Activated CD4-positive, alpha-beta T cell treated with anti-CD3 and anti-CD28 coated beads, Interleukin-2, amount 50 U/mL, for 48 hours (primary cell): ENCODE measurements at regions not wholly inside any gene's neighbourhood (a gene's known extent, or its start where the extent isn't known, plus 50 kb on each side); places are given as distances from the start of the nearest gene placed in this dataset.
"Not testable (repeated sequence)": the region's sequence is repeated elsewhere in the genome, so short reads cannot be mapped to it uniquely, and the experiment has no call there.

Source experiments
- DNase-seq, 2 experiments: peaks; one replicate each; pipeline ENCODE4 v3.0.0-alpha.2; 2020

DNA sequence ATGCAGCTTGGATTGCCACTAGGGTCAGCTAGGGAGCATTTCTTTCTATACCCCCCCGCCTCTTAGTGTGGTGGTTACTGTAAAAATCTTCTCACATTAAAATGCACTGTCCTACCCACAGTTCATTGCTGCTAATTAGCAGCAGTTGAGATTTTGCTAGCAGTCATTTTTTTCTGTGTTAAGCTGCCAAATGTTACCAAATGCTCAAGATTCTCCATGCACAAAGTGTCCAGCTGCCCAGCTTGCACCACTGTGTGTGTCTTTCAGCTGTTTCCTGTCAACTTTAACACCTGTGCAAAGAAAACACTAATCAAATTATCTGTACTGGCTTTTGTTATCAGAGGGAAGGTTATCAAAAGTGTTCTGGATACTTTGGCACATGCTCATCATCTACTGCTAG lies 679.3 kb downstream of the NR4A2 start:
- DNase-seq, result no peak

DNA sequence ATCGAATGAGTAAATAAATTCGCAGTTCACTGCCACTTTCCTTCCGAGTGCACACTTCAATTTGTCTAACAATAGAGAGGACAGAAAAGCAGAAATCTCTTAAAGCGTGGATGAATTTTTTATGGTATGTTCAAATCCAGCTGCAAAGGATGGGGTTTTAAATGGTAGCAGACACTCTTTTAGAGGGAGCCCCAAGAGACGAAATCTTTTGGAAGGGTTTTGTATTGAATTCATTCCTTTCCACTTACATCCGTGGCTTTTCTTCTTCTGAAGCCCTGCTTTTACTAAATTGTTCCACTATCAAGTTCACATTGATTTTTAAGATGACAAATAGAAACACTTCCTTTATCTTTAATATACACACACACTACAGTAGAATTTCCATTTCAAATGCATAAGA lies 680.7 kb downstream of the NR4A2 start:
- DNase-seq, result no peak

DNA sequence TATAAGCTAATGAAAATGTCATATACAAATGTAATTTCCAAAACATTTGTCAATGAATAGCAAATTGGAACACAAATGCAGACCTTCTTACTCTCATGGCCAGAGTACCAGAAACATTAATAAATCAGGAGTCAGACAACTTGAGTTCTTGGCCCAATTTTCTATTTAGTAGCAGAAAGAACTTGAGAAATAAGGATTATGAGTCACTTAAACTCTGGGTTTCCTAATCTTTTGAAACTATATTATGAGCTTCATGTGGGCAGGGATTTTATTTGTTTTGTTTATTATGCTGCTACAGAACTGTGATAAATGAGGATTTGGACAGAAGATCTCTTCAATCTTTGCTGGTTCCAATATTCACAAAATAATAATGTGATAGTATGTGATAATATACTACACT lies 686.7 kb downstream of the NR4A2 start:
- DNase-seq, result no peak

DNA sequence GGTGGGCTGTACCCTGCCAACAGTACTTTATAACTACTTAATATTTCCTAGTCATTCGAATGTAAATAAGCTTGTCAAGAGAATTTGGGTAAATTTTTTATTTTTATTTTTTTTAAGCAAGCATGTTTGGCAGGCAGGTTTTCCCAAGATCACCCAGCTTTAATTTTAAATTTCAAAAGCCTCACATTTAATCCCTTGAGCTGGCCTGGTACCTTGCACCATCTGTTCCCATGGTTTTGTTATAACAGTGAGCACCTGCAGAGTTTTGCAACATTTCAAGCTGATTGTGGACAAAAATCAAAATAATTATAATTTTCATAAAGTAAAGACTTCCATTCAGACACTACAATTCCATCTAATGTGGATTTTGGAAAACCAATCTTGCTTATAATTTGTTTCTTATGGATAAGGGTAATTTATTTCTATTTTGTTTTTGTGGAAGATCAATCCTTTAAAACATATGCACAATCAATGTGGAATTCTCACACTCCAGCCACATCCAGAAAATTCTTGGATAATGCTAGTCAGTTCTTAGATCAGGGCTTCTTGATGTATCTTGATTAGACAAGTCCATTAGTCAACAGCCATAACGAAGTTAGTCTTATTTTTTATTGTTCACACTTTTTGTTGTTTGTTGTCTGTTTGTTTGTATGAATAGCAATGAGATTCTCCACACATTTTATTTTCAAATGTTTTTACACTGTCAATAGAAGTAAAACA lies 689.3 kb downstream of the NR4A2 start:
- no peak for DNase-seq

DNA sequence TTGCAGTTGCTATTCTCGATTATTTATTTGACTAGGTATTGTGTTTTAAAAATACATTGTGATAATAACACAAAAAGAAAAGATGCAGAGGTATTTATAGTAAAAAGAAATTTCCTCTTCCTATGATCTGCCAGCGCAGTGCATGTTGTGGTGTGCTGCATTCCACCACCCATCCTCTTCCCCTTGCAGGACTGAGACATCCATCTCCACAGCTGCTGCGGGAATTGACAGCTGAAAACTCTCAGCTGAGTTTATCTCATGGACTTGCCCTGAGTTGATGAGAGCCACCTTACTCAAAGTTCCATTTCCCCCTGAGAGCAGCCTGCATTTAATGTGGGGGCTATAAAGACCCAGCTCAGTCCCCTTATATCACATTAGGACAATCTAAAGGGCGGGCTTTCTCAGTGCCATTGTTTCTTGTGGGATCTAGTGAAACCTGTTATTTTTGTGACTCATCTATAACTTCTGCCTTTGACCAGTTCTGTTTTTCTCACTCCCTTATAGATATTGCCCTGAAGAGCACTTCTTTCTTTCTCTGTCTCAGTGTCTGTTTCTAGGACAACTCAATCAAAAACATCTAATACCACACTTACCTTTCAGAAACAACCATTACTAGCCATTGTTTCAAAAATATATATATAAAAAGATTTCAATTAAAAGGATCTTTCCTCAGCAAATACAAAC lies 698.5 kb downstream of the NR4A2 start:
- DNase-seq, result no peak

DNA sequence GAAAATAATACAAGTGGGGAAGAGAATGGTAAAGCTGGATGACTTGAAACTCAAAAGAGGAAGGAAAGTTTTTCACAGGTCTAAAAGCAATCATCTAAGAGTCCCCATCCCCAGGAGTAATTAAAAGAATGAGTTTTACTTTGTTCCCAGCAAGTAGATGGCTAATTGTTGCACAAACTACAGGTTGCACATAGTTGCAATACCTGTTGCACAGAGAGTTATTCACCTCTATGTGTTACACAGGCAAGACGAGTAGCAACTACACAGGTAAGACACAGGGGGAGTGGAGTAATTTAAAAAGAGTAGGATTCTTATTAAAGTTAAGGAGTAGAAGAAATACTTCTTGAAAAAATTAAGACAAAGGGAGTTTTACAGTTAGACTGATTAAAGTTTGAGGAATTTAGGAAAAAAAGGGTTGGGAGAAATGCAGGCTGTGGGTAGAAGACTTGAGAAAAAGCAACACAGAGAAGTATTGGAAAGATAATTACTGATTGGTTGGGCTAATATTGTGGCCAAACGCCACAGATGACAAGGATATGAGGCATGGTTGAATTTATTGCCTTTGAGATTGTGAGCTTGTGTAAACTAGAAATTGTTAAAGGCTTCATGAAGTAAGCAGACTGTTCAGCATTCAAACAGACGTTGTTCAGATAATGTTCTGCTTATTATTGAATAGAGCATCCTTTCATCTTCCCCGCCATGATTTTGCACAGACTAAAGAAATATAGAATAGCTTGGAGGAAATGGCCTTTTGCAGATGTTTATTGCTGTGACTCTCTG lies 699.3 kb downstream of the NR4A2 start:
- DNase-seq, result no peak

DNA sequence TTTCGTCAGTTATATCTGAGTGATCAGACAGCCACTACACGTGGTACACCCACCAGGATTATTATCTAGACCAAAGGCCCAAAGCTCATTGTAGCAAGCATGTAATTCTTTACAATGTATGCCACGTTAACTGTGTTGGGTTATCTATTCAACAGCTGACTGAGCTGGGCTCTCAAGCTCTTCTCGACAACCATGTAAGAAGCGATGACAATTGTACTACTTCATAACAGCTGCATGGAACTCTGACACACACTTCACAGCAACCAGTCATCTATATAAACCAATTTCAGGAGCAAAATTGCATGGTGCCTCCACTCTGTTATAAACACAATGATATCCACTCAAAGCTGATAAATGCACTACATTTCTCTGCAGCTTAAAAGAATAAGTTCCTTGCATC lies 701.8 kb downstream of the NR4A2 start:
- no peak for DNase-seq

DNA sequence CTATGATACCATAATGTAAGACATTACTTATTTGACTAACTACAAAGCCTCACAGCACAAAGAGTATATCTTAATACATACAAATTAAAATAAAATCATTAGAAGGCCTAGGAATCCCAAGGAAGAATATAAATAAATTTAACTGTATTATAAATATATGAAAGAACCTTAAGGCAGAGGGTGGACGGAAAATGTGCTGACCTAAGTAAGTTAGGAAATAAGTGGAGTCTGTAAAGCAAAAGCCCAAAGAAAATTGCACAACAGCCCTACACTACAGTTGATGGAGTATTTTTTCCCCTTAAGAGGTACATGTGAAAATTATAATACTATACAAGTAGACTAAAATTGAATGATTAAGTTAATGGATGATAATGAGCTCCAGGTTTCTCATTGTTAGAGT lies 710.1 kb downstream of the NR4A2 start:
- DNase-seq, result no peak

DNA sequence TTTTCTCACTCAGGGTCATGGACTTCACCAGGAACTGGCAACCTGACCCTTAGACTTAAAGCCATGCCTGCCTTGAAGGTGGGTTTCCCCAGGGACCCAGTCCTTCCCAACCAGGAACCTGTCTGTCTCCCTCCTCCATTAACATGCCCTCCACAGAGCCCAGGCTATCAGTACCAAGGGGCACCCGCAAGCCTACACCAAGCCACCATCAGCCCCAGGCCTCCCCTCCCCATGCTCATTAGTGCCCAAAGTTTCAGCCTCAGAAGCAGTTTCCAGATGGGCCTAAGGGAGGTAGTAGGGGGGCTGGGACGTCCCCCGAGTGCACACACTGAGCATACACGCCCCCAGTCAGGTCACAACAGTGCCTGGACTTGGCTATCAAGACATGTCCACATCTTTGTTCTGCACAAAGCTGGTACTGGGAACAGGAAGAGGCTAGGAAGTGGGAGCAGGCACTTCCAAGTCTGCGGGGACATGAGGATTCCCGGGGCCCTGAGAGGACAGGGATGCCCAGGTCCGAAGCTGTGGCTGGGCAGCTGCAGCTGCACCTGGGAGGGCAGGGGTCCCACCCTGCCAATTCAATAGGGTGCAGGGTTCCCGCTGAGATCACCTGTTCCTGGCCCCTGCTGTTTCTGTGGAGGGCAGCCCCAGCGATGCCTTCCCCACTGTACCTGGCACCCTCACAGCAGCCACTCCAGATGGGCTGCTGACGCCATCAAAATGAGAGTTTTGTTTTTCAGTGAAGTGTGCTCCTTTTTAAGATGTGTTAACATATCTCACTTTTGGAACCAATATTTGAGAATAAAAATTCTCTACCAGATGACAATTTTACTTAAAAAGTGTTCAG lies 731.4 kb downstream of the NR4A2 start:
- no peak for DNase-seq

DNA sequence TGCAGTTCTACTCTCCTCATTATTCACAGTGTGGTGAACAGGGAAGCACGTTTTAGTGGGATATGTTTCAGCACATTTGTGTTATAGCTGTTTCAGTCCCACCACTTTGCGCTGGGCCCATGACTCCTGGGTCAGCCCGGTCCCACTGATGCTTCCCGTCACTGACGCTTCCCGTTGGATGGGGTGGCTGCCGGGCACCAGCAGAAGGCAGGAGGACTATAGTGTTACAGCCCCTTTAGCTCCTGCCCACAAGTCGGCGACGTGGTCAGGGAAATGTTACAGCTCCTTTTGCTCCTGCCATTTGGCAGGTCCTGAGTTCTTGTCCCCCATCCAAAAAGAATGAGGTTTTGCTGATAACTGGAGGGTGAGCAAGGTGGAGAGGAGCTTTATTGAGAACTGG lies 732.2 kb downstream of the NR4A2 start:
- DNase-seq, result no peak

DNA sequence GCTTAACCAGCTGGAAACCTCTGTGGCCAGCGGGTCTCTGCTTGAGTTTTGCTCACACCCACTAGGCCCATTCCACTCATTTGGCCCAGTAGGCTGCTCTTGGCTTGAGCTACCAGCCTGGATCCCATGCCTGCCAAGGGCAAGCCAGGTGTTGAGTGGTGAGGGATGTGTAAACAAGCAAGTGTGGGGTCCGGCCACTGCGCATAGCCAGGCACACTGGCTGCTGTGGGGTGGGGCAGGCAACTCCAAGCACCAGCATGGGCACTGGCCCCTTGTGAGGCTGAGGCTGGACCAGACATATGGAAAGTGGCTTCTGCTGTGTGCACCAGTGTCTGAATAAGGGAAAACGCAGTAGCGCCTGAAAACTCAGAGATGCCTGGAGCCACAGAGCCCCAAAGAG lies 732.7 kb downstream of the NR4A2 start:
- no peak for DNase-seq

DNA sequence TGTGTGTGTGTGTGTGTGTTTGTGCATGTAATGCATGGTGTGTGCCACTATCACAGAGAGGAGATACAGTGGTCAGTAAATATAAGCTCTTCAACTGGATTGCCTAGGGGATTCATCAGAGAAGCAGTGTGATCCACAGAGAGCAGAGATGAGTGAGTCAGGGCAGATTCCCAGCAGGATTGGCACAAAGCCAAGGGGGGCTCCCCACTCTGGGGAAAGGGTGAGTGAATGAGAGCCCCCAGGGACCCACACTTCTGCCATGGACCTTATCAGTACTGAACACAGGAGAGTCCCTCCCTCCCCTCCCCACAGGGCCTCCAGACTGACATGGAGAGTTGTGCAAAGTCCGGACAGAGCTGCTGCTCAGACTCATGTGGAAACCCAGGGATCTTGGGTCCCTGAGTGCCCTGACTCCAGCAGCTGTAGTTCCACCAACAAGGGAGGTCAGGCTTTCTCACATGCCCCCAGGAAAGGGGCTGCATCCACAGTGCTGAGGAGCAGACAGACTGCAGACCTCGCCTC lies 748.8 kb downstream of the NR4A2 start:
- DNase-seq, result no peak

DNA sequence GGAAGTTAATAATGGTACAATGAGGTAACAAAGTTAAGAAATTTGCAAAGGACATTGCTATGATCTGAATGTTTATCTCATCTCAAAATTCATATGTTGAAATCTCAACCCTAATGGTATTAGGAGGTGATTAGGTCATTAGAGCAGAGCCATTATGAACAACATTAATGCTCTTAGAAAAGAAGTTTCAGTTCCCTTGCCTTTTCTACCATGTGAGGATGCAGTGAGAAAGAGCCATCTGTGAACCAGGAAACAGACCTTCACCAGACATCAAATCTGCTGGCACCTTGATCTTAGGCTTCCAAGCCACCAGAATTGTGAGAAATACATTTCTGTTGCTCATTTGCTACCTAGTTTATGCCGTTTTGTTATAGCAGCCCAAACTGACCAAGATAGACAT lies 757.6 kb downstream of the NR4A2 start:
- no peak for DNase-seq

DNA sequence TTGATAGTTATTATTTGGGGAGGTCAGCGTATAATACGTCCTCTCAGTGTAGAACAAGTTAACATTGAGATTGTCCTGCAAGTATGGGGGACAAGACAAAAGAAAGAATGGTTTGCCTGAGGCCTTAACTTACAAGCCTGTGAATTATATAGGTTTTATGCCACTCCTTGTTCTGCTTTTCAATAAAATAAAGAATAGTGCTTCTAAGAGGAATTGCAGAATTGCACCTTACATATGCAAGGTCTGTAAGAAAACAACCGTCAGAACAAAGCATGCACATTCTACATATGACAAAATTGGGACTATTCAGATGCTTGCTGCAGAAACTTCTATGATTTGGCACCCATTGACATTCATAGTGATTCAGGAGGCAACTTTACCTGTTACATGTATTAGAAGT lies 785.0 kb downstream of the NR4A2 start:
- DNase-seq, result no peak

DNA sequence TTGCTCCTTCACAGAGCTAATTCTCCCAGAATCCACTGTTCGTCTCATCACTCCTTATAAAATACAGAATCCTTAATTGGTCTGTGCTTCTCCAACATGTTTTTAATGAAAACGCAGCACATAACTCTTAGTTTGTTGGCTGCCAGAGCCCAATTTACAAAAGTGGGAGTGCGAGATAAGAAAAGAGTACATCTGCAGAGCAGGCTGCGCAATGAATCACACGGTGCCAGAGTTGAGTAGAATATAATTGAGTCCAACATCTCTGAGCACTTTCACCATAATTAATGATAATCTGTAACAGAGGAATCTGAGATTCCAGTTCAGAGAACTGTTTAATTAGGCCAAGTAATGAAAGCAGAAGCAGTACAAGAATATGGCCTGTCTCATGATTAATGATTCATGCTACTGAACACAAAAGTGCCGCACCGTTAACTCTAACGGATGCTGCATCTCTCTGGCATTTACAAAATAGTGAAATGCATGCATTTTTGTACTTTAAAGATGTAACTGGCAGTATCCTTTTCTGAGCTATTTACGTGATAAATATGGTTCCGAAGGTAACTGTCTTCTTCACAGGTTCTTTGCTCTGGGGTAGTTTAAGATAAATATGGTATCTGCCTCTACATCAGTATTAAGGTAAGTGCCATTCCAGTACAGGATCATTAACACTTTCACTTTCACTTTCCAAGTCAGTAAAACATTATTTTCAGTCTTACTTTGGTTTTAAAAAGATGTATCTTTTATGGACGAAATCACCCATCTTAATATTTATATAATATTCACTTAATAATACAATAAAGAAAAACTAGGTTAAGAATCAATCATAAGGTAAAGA lies 785.6 kb downstream of the NR4A2 start:
- DNase-seq, result no peak

DNA sequence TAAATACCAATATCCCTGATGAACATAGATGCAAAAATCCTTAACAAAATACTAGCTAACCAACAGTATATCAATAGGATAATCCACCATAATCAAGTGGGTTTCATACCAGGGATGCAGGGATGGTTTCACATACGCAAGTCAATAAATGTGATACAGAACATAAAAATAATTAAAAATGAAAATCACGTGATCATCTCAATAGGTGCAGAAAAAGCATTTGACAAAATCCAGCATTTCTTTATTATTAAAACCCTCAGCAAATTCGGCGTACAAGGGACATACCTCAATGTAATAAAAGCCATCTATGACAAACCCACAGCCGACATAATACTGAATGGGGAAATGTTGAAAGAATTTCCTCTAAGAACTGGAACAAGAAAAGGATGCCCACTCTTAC lies 793.5 kb downstream of the NR4A2 start:
- DNase-seq, result not testable (repeated sequence)

DNA sequence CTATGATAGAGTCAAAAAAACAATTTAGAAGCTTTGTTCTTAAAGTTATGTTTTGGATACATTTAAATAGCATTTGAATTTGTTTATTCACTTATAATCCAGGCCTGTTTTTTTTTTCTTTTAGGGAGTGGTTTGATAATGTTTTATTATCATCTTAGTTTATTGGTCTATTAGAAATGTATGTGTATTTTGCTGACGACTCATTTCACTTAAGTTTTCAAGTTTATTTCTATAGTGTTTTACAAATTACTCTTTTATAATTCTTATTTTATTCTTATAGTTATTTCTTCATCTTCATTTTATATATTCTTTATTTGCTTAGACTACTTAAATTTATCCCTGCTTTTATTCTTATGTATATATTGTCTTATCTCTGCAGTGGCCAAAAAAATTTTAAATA lies 804.5 kb downstream of the NR4A2 start:
- no peak for DNase-seq

DNA sequence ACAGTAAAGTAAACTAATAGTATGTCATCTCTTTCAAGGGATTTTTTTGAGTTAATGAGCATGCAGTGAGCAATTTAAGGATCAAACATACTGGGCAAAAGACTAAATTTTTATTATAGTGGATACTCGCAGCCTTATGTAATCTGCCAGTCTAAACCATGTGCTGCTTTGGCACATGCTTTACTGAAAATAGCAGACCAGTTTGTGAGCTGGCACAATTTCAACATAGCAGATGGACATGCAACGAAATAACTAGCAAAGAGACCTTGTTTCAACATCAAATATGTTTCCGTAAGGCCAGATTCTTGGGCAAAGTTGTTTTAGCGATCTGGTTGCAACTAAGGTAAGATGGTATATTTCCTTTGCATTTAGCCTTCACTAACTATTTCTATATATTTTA lies 807.3 kb downstream of the NR4A2 start:
- no peak for DNase-seq

DNA sequence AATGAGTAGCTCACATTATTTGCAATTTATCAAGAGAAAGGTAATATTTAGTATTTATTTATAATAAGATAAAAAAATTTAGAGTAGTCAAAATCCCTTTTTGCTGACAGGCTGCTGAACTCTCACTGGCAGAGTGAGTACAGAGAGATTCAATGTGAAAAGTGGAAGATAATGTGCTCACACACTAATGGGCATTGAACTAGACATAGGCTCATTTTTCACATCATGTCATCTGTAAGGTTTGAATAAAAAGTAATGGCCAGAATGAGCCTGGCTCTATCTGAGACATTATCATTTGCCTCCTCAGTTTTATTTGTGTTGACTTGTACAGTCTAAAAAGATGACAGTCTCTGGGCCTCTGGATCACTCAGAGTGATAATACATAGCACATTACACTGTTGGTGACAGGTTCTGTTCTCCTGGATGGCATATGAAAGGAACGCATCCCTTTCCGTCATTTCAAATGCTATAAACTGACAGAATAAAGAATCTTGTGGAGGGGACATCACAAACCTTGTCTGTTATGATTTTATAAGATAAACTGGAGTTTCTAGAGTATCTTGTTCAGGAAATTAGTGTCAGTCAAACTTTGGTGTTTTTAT lies 812.9 kb downstream of the NR4A2 start:
- DNase-seq, result no peak

DNA sequence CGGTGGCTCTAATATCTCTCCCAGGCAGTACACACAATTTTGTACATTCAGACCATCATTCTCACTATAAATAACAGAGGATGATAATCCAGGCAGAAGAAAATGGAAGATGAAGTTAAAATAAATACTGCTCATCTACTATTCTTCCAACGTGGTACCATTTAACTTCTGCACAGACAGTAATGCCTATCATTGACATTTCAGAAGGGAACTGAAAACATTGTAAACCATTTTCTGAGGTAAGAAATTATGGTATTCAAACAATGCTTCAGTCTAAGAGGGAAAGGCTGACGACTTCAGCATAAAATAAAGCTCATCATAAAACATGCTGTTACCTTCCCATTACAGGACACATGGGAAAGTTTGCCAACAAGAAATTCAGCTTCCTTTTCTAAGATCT lies 814.4 kb downstream of the NR4A2 start:
- no peak for DNase-seq

DNA sequence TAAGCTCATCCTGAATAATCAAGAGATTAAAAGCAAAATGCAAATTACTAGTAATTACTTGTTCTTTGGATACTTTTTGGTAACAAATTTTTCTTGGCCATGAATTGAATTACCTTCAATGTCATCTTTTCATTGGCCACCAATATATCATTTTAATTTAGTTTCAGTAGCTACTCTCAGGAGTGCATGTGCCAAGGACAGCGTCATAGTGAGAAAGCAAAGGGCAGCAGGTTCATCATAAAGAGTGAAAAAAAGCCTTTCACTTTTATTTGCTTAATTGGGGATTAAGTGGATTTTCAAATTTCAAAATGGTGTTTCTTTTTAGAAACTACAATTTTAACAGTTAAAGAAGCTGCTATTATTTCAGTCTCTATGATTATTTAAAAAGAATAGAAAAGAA lies 815.2 kb downstream of the NR4A2 start:
- DNase-seq, result no peak

DNA sequence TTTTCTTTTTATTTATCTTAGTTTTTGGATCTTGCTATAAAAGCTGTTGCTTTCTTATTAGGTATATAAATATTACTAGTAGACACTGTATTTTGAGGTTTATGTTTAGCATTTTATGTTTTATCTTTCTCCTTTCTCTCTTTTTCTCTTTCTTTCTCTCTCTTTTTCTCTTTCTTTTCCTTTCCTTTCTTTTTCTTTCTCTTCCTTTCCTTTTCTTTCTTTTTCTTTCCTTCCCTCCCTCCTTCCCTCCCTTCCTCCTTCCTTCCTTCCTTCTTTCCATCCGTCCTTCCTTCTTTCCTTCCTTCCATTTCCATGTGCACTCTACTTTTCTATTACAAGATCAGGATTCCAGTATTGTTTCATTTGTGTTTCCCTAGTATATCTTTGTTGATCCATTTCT lies 814.8 kb downstream of the KCNJ3 start:
- no peak for DNase-seq
